GM12878 (cell line): ENCODE measurements at regions not wholly inside any gene's neighbourhood (a gene's known extent, or its start where the extent isn't known, plus 50 kb on each side); places are given as distances from the start of the nearest gene placed in this dataset.

ENCODE experiments used
- ATAC-seq: fragments of 200-7000 bp; cut with Tn5 transposase; 3 replicates; pipeline ENCODE4 v1.9.1; 2020; ENCODE audit warnings: mild to moderate bottlenecking, moderate library complexity
- BruUV-seq: library from RNA; stranded (reverse); fragments of 400-500 nt; replicated peaks from 2 replicates; lab custom pipeline; 2021; lab: Mats Ljungman, UMichigan
- CTCF ChIA-PET: fragments of 300-600 bp; sonication (Branson Sonifier 250); formaldehyde crosslinking; extraction: SDS; loops from one replicate; lab custom pipeline; 2021; ENCODE audit warnings: inconsistent platforms; lab: Yijun Ruan, JAX
- POLR2A ChIA-PET: fragments of 350-600 bp; formaldehyde crosslinking; extraction: SDS; loops from one replicate; lab custom pipeline; 2021; ENCODE audit warnings: inconsistent platforms; lab: Charles Lee
- RAD21 ChIA-PET: fragments of 300-600 bp; sonication (Branson Sonifier 250); formaldehyde crosslinking; loops from one replicate; lab custom pipeline; 2023; ENCODE audit warnings: antibody characterized with exemption; ENCODE audit not compliant: unreplicated experiment; lab: Charles Lee
- SMC1A ChIA-PET: fragments of 300-600 bp; sonication (Branson Sonifier 250); formaldehyde crosslinking; loops from one replicate; lab custom pipeline; 2023; ENCODE audit not compliant: unreplicated experiment, uncharacterized antibody; lab: Charles Lee
- DNase-seq: peaks from one replicate; pipeline ENCODE4 v3.0.0-alpha.2; 2011; ENCODE audit warnings: low read depth, low spot score
- FAIRE-seq: peaks from 3 replicates; lab custom pipeline; 2011; peaks lifted over from hg19 to GRCh38; lab: Jason Lieb, UNC
- H2AFZ ChIP-seq: 2 replicates; pipeline ENCODE4 v1.6.0; 2011; ENCODE audit warnings: low read depth, low read length, control low read depth; ENCODE audit not compliant: control insufficient read depth
- H3K27ac ChIP-seq: 2 replicates; pipeline ENCODE4 v1.5.1; 2011; ENCODE audit warnings: control low read depth; ENCODE audit not compliant: control insufficient read depth, insufficient read depth
- H3K27me3 ChIP-seq, 2 experiments: replicated peaks in 1 of 2; 2 replicates each; pipeline versions ENCODE4 v1.6.0 to v1.6.1; 2011; ENCODE audit warnings: low read length in 1 of 2; ENCODE audit not compliant: control insufficient read depth in 2 of 2, insufficient read depth in 2 of 2
- H3K36me3 ChIP-seq, 2 experiments: 2 replicates each; pipeline ENCODE4 v1.5.1; 2011; ENCODE audit warnings: low read length in 1 of 2; ENCODE audit not compliant: control insufficient read depth in 2 of 2, insufficient read depth in 2 of 2
- H3K4me1 ChIP-seq: 2 replicates; pipeline ENCODE4 v1.6.1; 2011; ENCODE audit warnings: mild to moderate bottlenecking, low read length, moderate library complexity, mixed read lengths; ENCODE audit not compliant: control insufficient read depth, insufficient read depth
- H3K4me2 ChIP-seq: 2 replicates; pipeline ENCODE4 v1.6.0; 2011; ENCODE audit warnings: control low read depth; ENCODE audit not compliant: control insufficient read depth, insufficient read depth
- H3K4me3 ChIP-seq: fragments of 200-600 bp; sonication (generic); 2 replicates; pipeline ENCODE4 v1.5.1; 2016
- H3K79me2 ChIP-seq: 2 replicates; pipeline ENCODE4 v1.6.0; 2011; ENCODE audit warnings: low read length; ENCODE audit not compliant: control insufficient read depth, insufficient read depth
- H3K9ac ChIP-seq: 2 replicates; pipeline ENCODE4 v1.8.0; 2011; ENCODE audit warnings: low read length, control low read depth, mixed read lengths; ENCODE audit not compliant: control insufficient read depth, insufficient read depth
- H3K9me3 ChIP-seq: replicated peaks from 3 replicates; pipeline ENCODE4 v1.5.1; 2011; ENCODE audit warnings: mild to moderate bottlenecking, low read length; ENCODE audit not compliant: control insufficient read depth, insufficient read depth
- H4K20me1 ChIP-seq: 2 replicates; pipeline ENCODE4 v1.6.0; 2011; ENCODE audit not compliant: control insufficient read depth, insufficient read depth
- ELK1 ChIP-seq: IDR thresholded peaks from 2 replicates; pipeline ENCODE4 v1.6.1; 2012; ENCODE audit warnings: low read depth, low read length, improper control_type of control experiment
- JUND ChIP-seq: IDR thresholded peaks from 2 replicates; pipeline ENCODE4 v1.6.1; 2012; ENCODE audit warnings: low read depth, mild to moderate bottlenecking, low read length, improper control_type of control experiment, moderate library complexity
- MTA2 ChIP-seq: fragments of 450-650 bp; IDR thresholded peaks from 2 replicates; pipeline ENCODE4 v1.6.1; 2016; ENCODE audit warnings: low read depth, mild to moderate bottlenecking, moderate library complexity
- NFIC ChIP-seq: IDR thresholded peaks from 2 replicates; pipeline ENCODE4 v1.6.1; 2012; ENCODE audit warnings: low read depth, mild to moderate bottlenecking, inconsistent platforms, low read length, moderate library complexity
- PAX8 ChIP-seq: fragments of 450-650 bp; IDR thresholded peaks from 2 replicates; pipeline ENCODE4 v1.6.1; 2017; ENCODE audit warnings: mild to moderate bottlenecking, moderate library complexity
- POLR2AphosphoS5 ChIP-seq: IDR thresholded peaks from 2 replicates; pipeline ENCODE4 v1.6.1; 2011; ENCODE audit warnings: mild to moderate bottlenecking, low read length, inconsistent platforms
- POU2F2 ChIP-seq: IDR thresholded peaks from 3 replicates; pipeline ENCODE4 v1.6.1; 2011; ENCODE audit warnings: low read depth, mild to moderate bottlenecking, low read length, borderline replicate concordance
- SPI1 ChIP-seq: IDR thresholded peaks from 2 replicates; pipeline ENCODE4 v1.6.1; 2011; ENCODE audit warnings: low read depth, mild to moderate bottlenecking, low read length, moderate library complexity, borderline replicate concordance; ENCODE audit not compliant: insufficient read depth
- YY1 ChIP-seq: IDR thresholded peaks from 2 replicates; pipeline ENCODE4 v1.6.1; 2011; ENCODE audit warnings: low read depth, mild to moderate bottlenecking, low read length
- ZBTB33 ChIP-seq: fragments of 450-650 bp; IDR thresholded peaks from 2 replicates; pipeline ENCODE4 v1.6.1; 2017; ENCODE audit warnings: mild to moderate bottlenecking
- WGBS: methylation state at CpG from one replicate; pipeline ENCODE4 v1.1.6; 2016; ENCODE audit warnings: low lambda C conversion rate; ENCODE audit not compliant: insufficient replicate concordance, insufficient coverage; ENCODE audit errors: missing lambda C conversion rate; 5-methylcytosine and 5-hydroxymethylcytosine counted together
- in situ Hi-C: fragments of 300-500 bp; cut with MboI; formaldehyde crosslinking; loops from 9 replicates; pipeline ENCODE4 v1.14.3; 2018; ENCODE audit warnings: mixed read lengths
- intact Hi-C: fragments of 100-400 bp; cut with micrococcal nuclease; formaldehyde crosslinking; loops from one replicate; pipeline ENCODE4 v1.14.2; 2022; ENCODE audit not compliant: unreplicated experiment

- FAIRE-seq: no peak
- RAD21 ChIA-PET: no interaction called here
- H3K9me3 ChIP-seq: no peaks in the 10 kb centered on the region
- DNase-seq: no peak
- TF ChIP-seq YY1: no peak
- TF ChIP-seq JUND: no peak
- no peak for TF ChIP-seq POU2F2
- no peak for TF ChIP-seq ZBTB33
- TF ChIP-seq ELK1: no peak
- TF ChIP-seq POLR2AphosphoS5: no peak
- TF ChIP-seq SPI1: no peak
- no peak for TF ChIP-seq PAX8
- TF ChIP-seq MTA2: no peak
- TF ChIP-seq NFIC: no peak
- no peaks in the 10 kb centered on the region for H3K4me1 ChIP-seq
- no peak overlapping the region for H3K4me2 ChIP-seq
- H2AFZ ChIP-seq: no peak overlapping the region
- no peak overlapping the region for H3K27ac ChIP-seq
- H3K4me3 ChIP-seq: no peak overlapping the region
- 10% methylated on average over 1 of the region's 1 CpG for WGBS
- POLR2A ChIA-PET: no interaction called here
- ATAC-seq: no peak
- SMC1A ChIA-PET: no interaction called here
- in situ Hi-C loops: no loop called here
- H4K20me1 ChIP-seq: no peaks in the 10 kb centered on the region
- no peaks in the 10 kb centered on the region for H3K36me3 ChIP-seq
- H3K9ac ChIP-seq: no peak overlapping the region
- no peaks in the 10 kb centered on the region for H3K79me2 ChIP-seq
- no peaks in the 10 kb centered on the region for H3K27me3 ChIP-seq
- intact Hi-C loops: no loop called here
- BruUV-seq: no TSS peak
- CTCF ChIA-PET: no interaction called here
Observed at GRCh38 chr2:106988361-106988760, 102.4 kb upstream of the ST6GAL2 start.
